ENCODE measurements at regions not wholly inside any gene's neighbourhood (a gene's known extent, or its start where the extent isn't known, plus 50 kb on each side); places are given as distances from the start of the nearest gene placed in this dataset.

DNA sequence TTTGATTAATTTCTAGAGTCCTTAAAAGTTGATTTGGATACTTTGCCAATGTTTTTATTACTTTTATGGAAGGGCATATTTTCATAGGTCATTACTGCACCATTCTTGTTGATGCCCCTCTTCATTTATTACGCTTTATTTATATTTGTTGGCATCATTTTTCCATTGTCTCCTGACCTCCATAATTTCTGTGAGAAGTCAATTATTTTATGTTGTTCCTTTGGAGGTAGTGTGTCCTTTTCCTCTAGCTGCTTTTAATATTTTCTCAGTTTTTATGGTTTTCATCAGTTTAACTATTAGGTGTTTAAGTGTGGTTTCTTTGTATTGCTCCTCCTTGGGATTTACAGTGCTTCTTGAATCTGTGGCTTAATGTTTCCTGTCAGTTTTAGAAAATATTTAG is 134.9 kb downstream of the SAMD9 start:
- Histone ChIP-seq H3F3A (replicated peaks; ENCODE audit: insufficient read depth) (peaks cover 1% of the 10 kb centered on the region), H3K27ac (ENCODE audit: low read depth in 2 of 2, low read length in 1 of 2) (no peak overlapping the region), H3K79me2 (ENCODE audit: insufficient read depth) (no peaks in the 10 kb centered on the region), H3K36me3 (replicated peaks in 1 of 2; ENCODE audit: control insufficient read depth in 1 of 2, insufficient read depth in 2 of 2, low read length in 1 of 2) (no peaks in the 10 kb centered on the region), H3K9me3 (peaks cover 11% of the 10 kb centered on the region; the same call in 1 of the 2 replicates), H2AFZ (ENCODE audit: low read depth) (no peak overlapping the region), H3K4me3 (ENCODE audit: low read depth in 2 of 2, low read length in 1 of 2) (no peak overlapping the region), H3K9ac (no peak overlapping the region), H3K4me1 (ENCODE audit: control insufficient read depth in 1 of 2, insufficient read depth in 2 of 2, low read depth in 1 of 2, low read length in 1 of 2) (no peaks in the 10 kb centered on the region; a peak in 1 of 4 replicates), H3K9me2 (no peaks in the 10 kb centered on the region), H3K4me2 (no peak overlapping the region), H4K20me1 (ENCODE audit: insufficient read depth) (no peaks in the 10 kb centered on the region), H3K27me3 (ENCODE audit: insufficient read depth) (no peaks in the 10 kb centered on the region)
- POLR2A ChIA-PET: no interaction called here
- WGBS (ENCODE audit: low lambda C conversion rate): 59% methylated on average over 1 of the region's 1 CpG
- DNase-seq: no peak
- CTCF ChIA-PET: no interaction called here
- TF ChIP-seq MEF2A (IDR thresholded peaks at IDR 0.05; ENCODE audit: borderline replicate concordance, low read depth) (no peak), RCOR1 (IDR thresholded peaks at IDR 0.05; ENCODE audit: low read length) (no peak), SMC3 (IDR thresholded peaks at IDR 0.05; ENCODE audit: low read depth, low read length) (no peak), MXI1 (IDR thresholded peaks at IDR 0.05; ENCODE audit: low read depth, low read length) (no peak), IRF3 (IDR thresholded peaks at IDR 0.05; ENCODE audit: low read depth, low read length) (no peak), GATA2 (CRISPR knock-in tag; IDR thresholded peaks at IDR 0.05) (no peak), ELF1 (IDR thresholded peaks at IDR 0.05) (no peak), TCF12 (IDR thresholded peaks at IDR 0.05) (no peak), EZH2phosphoT487 (IDR thresholded peaks at IDR 0.05; ENCODE audit: borderline replicate concordance, low read depth) (no peak), RXRA (IDR thresholded peaks at IDR 0.05; ENCODE audit: borderline replicate concordance, low read depth) (no peak), RAD21 (IDR thresholded peaks at IDR 0.05; ENCODE audit: low read length) (no peak), NFIC (IDR thresholded peaks at IDR 0.05; ENCODE audit: borderline replicate concordance) (no peak), FOXJ3 (CRISPR knock-in tag; IDR thresholded peaks at IDR 0.05) (no peak), EP300 (IDR thresholded peaks at IDR 0.05; ENCODE audit: borderline replicate concordance in 1 of 2, low read depth in 1 of 2, low read length in 1 of 2) (no peak)
- TF ChIP-seq, protein P1, sequence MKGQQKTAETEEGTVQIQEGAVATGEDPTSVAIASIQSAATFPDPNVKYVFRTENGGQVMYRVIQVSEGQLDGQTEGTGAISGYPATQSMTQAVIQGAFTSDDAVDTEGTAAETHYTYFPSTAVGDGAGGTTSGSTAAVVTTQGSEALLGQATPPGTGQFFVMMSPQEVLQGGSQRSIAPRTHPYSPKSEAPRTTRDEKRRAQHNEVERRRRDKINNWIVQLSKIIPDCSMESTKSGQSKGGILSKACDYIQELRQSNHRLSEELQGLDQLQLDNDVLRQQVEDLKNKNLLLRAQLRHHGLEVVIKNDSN (IDR thresholded peaks at IDR 0.05; ENCODE audit: borderline replicate concordance, low read depth): no peak
- TF ChIP-seq, protein P2, sequence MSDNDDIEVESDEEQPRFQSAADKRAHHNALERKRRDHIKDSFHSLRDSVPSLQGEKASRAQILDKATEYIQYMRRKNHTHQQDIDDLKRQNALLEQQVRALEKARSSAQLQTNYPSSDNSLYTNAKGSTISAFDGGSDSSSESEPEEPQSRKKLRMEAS (IDR thresholded peaks at IDR 0.05; ENCODE audit: low read depth): no peak
- TF ChIP-seq, protein P3, sequence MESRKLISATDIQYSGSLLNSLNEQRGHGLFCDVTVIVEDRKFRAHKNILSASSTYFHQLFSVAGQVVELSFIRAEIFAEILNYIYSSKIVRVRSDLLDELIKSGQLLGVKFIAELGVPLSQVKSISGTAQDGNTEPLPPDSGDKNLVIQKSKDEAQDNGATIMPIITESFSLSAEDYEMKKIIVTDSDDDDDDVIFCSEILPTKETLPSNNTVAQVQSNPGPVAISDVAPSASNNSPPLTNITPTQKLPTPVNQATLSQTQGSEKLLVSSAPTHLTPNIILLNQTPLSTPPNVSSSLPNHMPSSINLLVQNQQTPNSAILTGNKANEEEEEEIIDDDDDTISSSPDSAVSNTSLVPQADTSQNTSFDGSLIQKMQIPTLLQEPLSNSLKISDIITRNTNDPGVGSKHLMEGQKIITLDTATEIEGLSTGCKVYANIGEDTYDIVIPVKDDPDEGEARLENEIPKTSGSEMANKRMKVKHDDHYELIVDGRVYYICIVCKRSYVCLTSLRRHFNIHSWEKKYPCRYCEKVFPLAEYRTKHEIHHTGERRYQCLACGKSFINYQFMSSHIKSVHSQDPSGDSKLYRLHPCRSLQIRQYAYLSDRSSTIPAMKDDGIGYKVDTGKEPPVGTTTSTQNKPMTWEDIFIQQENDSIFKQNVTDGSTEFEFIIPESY (IDR thresholded peaks at IDR 0.05; ENCODE audit: borderline replicate concordance, low read depth): no peak

All from SK-N-SH (cell line).